Progenitor cell of endocrine pancreas (in vitro differentiated cells): ENCODE measurements at regions not wholly inside any gene's neighbourhood (a gene's known extent, or its start where the extent isn't known, plus 50 kb on each side); places are given as distances from the start of the nearest gene placed in this dataset.

ENCODE experiments used
- DNase-seq: peaks from one replicate; pipeline ENCODE4 v3.0.0; 2021; ENCODE audit warnings: low spot score; ENCODE audit not compliant: unreplicated experiment
- H3K27ac Mint-ChIP-seq: 2 replicates; pipeline ENCODE4 v1.8.0; 2021; ENCODE audit warnings: mild to moderate bottlenecking, moderate library complexity, mixed read lengths
- H3K27me3 Mint-ChIP-seq: 2 replicates; pipeline ENCODE4 v1.8.0; 2021; ENCODE audit warnings: mixed read lengths
- H3K36me3 Mint-ChIP-seq: 2 replicates; pipeline ENCODE4 v1.8.0; 2022; ENCODE audit warnings: mixed read lengths; ENCODE audit not compliant: insufficient read depth
- H3K4me1 Mint-ChIP-seq: 2 replicates; pipeline ENCODE4 v1.8.0; 2021; ENCODE audit warnings: low read depth, mixed read lengths
- H3K4me3 Mint-ChIP-seq: 2 replicates; pipeline ENCODE4 v1.8.0; 2021; ENCODE audit warnings: low read depth, mild to moderate bottlenecking, moderate library complexity, mixed read lengths
- H3K9me3 Mint-ChIP-seq: 2 replicates; pipeline ENCODE4 v1.8.0; 2021; ENCODE audit warnings: low read depth, mixed read lengths
- CTCF ChIP-seq: fragments of 200-600 bp; sonication (generic); IDR thresholded peaks from one replicate; pipeline ENCODE4 v1.5.0; 2021; ENCODE audit warnings: antibody characterized with exemption, mild to moderate bottlenecking; ENCODE audit not compliant: unreplicated experiment

GRCh38 chr1:184911103-184911745 lies 63.1 kb downstream of the NIBAN1 start:
- Mint-ChIP-seq H3K4me3 (no peak overlapping the region), H3K4me1 (no peaks in the 10 kb centered on the region), H3K9me3 (no peaks in the 10 kb centered on the region), H3K36me3 (peaks cover 2% of the 10 kb centered on the region), H3K27me3 (peaks cover 36% of the 10 kb centered on the region), H3K27ac (no peak overlapping the region)
- TF ChIP-seq CTCF, result no peak
- no peak for DNase-seq

DNA sequence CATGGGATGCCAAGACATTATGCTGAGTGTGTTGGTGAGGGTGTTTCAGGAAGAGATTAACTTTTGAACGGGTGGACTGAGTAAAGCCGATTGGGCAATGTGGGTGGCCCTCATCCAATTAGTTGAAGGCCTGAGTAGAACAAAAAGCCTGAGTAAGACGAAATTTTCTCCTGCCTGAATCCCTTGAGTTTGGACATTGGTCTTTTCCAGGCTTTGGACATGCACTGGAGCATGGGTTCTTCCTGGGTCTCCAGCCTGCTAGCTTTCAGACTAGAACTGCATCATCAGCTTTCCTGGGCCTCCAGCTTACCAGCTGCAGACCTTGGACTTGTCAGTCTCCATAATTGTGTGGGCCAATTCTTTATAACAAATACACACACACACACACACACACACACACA lies 63.6 kb downstream of the NIBAN1 start:
- Mint-ChIP-seq H3K4me3 (no peak overlapping the region), H3K9me3 (no peaks in the 10 kb centered on the region), H3K4me1 (peaks cover under 1% of the 10 kb centered on the region), H3K27me3 (peaks cover 36% of the 10 kb centered on the region), H3K27ac (no peak overlapping the region), H3K36me3 (peaks cover 2% of the 10 kb centered on the region)
- TF ChIP-seq CTCF, result no peak
- DNase-seq, result no peak

DNA sequence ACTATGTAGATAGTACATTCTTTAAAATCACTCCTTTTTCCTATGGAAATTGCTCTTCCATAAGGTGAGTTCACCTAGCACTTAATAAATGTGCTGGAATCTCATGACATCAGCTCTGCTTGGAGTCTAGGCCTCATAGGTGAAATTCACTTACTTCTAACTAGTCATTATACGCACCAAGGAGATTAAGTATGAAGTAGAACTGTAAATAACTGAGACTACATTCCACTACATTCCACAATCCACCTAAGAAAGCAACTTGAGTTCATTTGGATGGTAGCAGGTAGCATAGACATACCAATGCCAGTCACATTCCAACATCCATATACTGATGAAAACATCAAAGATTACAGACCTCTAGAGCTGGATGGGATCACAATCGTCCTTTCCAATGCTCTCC lies 64.3 kb downstream of the NIBAN1 start:
- Mint-ChIP-seq H3K4me1 (peaks cover 6% of the 10 kb centered on the region), H3K27ac (no peak overlapping the region), H3K9me3 (no peaks in the 10 kb centered on the region), H3K36me3 (no peaks in the 10 kb centered on the region), H3K27me3 (peaks cover 30% of the 10 kb centered on the region), H3K4me3 (no peak overlapping the region)
- DNase-seq, result no peak
- no peak for TF ChIP-seq CTCF

GRCh38 chr1:184909019-184909418 lies 65.3 kb downstream of the NIBAN1 start:
- peaks cover 9% of the 10 kb centered on the region for H3K4me1 Mint-ChIP-seq
- H3K9me3 Mint-ChIP-seq, result no peaks in the 10 kb centered on the region
- H3K36me3 Mint-ChIP-seq, result peaks cover 2% of the 10 kb centered on the region

DNA sequence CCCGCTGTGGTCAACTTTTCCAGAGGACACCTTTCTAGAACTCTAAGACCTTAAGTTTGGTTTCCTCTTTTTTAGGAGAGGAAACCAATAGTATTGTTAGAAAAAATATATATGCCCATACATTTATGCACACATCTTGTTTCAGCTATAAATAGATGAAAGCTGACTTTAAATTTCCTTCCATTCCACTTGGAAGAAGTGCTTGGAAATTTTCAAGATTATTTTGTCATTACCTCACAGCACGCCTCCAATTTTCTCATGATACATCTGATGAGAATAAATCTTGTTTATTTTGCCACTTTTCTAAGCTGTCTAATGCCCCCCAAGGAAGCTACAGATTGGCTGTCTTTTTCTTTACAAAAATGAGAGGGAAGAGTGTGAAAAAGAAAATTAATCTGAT lies 65.8 kb downstream of the NIBAN1 start:
- Mint-ChIP-seq H3K4me3 (no peak overlapping the region), H3K27me3 (peaks cover 29% of the 10 kb centered on the region), H3K4me1 (peaks cover 9% of the 10 kb centered on the region), H3K9me3 (no peaks in the 10 kb centered on the region), H3K27ac (no peak overlapping the region), H3K36me3 (peaks cover 2% of the 10 kb centered on the region)
- DNase-seq, result no peak
- no peak for TF ChIP-seq CTCF

More at GRCh38 chr1:184909019-184909418, 65.3 kb downstream of the NIBAN1 start:
- no peak for DNase-seq
- H3K4me3 Mint-ChIP-seq, result no peak overlapping the region
- no peak for TF ChIP-seq CTCF
- peaks cover 30% of the 10 kb centered on the region for H3K27me3 Mint-ChIP-seq
- H3K27ac Mint-ChIP-seq, result no peak overlapping the region
